WI38 (cell line): ENCODE measurements at regions not wholly inside any gene's neighbourhood (a gene's known extent, or its start where the extent isn't known, plus 50 kb on each side); places are given as distances from the start of the nearest gene placed in this dataset.

Experiments used
- H3K4me3 ChIP-seq: 2 replicates; pipeline ENCODE4 v1.5.1; 2011; ENCODE audit warnings: low read depth, mild to moderate bottlenecking, control low read depth, low read length
- TF ChIP-seq, protein P1 (sequence below): IDR thresholded peaks from 2 replicates; pipeline ENCODE4 v1.5.1; 2012; ENCODE audit warnings: low read depth, mild to moderate bottlenecking, control low read depth, low read length

DNA sequence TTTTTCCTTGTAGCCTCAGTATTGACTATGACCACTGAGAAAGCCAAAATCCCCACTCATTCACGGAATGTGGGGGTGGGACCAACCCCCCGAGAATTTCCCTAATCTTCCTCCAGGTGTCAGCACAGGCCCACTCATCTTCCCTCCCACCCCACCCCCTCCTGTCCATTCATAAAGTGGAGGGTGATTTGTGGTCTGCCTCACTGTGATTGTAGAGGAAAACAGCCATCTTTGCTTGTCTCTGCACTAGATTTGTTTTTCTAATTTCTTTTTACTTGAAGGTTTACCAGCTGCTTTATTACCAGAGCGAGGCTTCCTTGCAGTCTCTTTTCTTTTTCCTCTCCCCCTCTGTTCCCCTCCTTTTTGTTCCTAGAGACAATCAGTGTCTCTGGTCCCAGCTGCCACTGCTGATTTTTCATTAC is 171.8 kb downstream of the ICOS start:
- no peak overlapping the region for H3K4me3 ChIP-seq
- TF ChIP-seq, protein P1, sequence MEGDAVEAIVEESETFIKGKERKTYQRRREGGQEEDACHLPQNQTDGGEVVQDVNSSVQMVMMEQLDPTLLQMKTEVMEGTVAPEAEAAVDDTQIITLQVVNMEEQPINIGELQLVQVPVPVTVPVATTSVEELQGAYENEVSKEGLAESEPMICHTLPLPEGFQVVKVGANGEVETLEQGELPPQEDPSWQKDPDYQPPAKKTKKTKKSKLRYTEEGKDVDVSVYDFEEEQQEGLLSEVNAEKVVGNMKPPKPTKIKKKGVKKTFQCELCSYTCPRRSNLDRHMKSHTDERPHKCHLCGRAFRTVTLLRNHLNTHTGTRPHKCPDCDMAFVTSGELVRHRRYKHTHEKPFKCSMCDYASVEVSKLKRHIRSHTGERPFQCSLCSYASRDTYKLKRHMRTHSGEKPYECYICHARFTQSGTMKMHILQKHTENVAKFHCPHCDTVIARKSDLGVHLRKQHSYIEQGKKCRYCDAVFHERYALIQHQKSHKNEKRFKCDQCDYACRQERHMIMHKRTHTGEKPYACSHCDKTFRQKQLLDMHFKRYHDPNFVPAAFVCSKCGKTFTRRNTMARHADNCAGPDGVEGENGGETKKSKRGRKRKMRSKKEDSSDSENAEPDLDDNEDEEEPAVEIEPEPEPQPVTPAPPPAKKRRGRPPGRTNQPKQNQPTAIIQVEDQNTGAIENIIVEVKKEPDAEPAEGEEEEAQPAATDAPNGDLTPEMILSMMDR = no peak

DNA sequence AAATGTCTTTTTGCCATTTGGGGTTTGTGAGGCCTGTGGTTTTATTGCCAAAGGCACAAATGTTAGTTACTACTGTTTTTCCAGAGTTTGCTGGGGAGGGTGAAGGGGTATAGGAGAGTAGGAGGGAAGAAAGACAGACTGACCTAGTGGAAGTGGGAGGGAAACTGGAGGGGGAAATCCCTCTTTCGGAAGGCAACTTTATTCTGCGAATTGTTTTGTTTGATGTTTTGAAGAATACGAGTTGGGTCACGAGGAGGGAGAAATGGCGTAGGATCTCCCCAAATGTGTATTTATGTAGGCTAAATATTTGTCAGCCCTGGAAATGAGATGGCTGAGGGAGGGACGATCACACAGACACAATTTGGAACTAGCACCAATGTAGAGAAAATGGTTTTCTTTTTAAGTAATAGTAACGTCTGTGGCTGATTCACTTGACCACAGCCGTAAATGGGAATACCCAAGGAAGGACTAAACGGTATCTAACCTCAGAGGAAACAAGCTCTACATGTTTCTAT is 172.3 kb downstream of the ICOS start:
- no peak overlapping the region for H3K4me3 ChIP-seq

DNA sequence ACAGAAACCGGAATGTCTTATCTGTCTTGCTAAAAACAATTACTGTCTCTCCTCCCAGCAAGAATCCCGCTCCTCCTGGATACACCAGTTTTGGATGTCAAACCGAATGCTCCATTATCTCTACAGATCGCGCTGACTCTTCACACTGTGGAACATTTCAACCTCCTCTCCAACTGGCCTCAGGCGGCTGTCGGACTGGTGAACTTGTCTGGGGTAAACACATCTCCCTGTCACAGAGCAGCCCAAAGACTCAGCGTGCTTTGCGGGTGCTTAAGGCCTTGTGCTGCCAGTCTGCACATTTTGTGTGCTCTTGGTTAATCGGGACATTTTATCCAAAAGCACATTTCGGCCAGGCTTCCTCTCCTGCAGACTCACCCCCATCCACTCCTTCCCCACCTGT is 173.1 kb downstream of the ICOS start:
- H3K4me3 ChIP-seq = no peak overlapping the region
- TF ChIP-seq, protein P1 = no peak

More for the DNA sequence above, 172.3 kb downstream of the ICOS start:
- TF ChIP-seq, protein P1 = no peak

DNA sequence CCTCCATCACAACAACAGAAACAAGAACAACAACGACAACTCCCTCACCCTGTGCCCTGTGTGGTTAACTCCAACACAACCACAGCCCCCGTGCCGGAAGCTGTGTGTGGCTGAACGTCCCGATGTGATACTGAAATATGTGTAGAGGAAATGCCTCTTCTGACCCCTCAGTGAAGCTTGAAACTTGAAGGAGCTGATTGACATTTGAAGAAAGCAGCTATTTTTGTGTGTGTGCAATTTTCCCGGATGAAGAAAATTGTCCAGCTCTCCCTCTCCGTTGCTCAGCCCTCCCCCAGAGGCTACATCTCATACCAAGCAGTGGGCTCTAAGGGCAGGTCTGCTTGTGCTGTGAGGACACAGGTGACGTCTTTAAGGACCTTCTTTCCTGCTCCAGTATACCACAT is 173.8 kb downstream of the ICOS start:
- H3K4me3 ChIP-seq = no peak overlapping the region
- TF ChIP-seq, protein P1 = no peak

DNA sequence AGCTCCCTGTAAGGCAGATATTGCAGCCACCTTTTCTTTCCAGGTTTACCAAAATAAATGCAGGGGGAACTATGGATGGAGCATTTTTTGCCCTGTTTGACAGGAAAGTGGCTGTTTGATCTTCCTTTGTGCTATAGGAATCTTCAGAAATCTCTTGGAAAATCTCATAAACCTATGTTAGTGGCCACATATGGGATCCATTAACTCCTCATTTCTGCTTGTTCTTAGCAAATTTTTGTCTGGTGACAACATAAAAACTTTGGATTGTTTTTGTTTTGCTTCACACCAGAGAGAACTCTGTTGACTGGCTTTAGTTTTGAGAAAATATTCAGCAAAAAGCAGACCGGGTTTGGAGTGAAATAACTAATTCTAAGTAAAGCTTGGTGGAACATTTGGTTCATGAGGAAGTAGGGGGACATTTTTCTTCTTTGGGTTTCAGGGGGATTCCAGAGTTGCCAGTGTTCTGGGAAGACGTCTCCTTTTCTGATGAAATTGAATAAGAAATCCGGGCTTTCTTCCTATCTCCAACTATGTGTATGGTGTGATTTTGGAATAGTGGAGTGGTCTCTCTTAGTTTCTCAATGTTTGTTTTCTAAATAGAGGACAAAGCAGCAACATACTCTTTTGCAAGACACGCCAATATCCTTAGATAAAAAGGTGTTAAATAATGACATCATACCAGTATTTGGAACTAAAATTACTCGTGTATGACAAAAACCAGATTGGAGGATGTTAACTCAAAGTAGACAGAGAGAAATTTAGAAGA is 174.4 kb downstream of the ICOS start:
- no peak overlapping the region for H3K4me3 ChIP-seq
- TF ChIP-seq, protein P1 = no peak

DNA sequence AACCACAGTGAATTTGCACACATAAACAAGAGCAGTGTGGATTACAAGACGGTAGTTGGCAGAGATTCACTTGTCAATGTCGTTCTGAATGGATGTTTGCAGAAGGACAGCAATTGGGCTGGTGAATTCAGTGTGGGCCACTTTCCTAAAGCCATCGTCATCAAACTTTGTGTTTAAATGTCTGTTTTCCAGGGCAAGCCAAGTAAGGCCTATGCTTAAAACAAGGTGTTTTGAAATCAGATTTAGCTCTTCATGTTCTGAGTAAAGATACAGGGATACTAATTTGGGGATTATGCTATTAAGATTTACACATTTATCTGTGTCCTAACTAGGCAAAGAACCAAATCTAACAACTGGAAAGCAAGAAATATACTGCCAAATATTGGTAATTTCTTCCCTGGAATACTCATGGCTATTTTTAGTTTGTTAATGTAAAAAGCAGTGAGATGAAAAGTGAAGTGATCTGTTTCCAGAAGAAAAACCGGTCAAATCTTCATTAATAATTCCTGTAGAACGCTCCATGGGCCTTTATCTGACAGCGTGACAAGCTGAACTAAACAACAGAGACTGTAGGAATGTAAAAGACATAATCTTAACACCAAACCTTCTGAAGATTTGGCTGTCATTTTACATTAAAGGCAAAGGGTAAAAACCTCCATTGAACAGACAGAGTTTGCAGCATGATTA is 175.7 kb downstream of the ICOS start:
- H3K4me3 ChIP-seq = no peak overlapping the region
- TF ChIP-seq, protein P1 = no peak
